Central memory CD8-positive, alpha-beta T cell (primary cell): ENCODE measurements at regions not wholly inside any gene's neighbourhood (a gene's known extent, or its start where the extent isn't known, plus 50 kb on each side); places are given as distances from the start of the nearest gene placed in this dataset.
"Not testable (repeated sequence)": the region's sequence is repeated elsewhere in the genome, so short reads cannot be mapped to it uniquely, and the experiment has no call there.

Experiments used
- ATAC-seq: fragments of 150-1000 bp; cut with Tn5 transposase; replicated peaks from 2 replicates; pipeline ENCODE4 v1.10.0; 2022; ENCODE audit warnings: mild to moderate bottlenecking, moderate FRiP score, moderate number of reproducible peaks; ENCODE audit not compliant: poor library complexity, severe bottlenecking; ENCODE audit errors: extremely low read depth
- DNase-seq, 2 donors: peaks; one replicate each; pipeline ENCODE4 v3.0.0; 2021; ENCODE audit warnings: low spot score in 2 of 2
- H3K27ac Mint-ChIP-seq: one replicate; pipeline ENCODE4 v1.8.0; 2022; ENCODE audit warnings: low read depth, mild to moderate bottlenecking, moderate library complexity, mixed read lengths
- H3K27me3 Mint-ChIP-seq: one replicate; pipeline ENCODE4 v1.8.0; 2022; ENCODE audit warnings: mixed read lengths
- H3K36me3 Mint-ChIP-seq: one replicate; pipeline ENCODE4 v1.8.0; 2022; ENCODE audit warnings: mild to moderate bottlenecking, moderate library complexity, mixed read lengths; ENCODE audit not compliant: insufficient read depth
- H3K4me1 Mint-ChIP-seq: one replicate; pipeline ENCODE4 v1.8.0; 2022; ENCODE audit warnings: mixed read lengths
- H3K4me3 Mint-ChIP-seq: one replicate; pipeline ENCODE4 v1.8.0; 2022; ENCODE audit warnings: mild to moderate bottlenecking, moderate library complexity, mixed read lengths
- H3K9me3 Mint-ChIP-seq: one replicate; pipeline ENCODE4 v1.8.0; 2022; ENCODE audit warnings: mixed read lengths

DNA sequence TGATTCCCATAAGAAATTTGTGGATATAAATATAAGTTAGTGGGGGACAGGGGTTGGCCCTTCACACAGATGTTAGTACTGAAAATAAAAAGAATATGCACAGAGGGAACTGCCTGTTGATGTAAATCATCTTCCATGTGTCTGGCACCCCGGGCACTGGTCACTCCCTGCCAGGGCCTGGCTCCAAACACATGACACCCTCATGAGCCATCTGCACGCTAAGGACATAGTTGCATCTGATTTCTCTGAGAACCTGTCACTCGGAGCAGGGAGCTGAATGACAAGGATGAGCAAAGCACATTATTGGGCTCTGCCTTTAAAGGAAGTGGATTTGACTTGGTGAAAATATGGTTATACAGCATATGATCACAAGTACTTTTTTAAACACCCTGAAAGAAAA lies 66.2 kb upstream of the TSC22D2 start:
- no peaks in the 10 kb centered on the region for H3K9me3 Mint-ChIP-seq
- H3K36me3 Mint-ChIP-seq = no peaks in the 10 kb centered on the region
- DNase-seq = no peak
- no peak overlapping the region for H3K4me3 Mint-ChIP-seq
- H3K27ac Mint-ChIP-seq = no peak overlapping the region
- H3K4me1 Mint-ChIP-seq = no peaks in the 10 kb centered on the region
- peaks cover 67% of the 10 kb centered on the region for H3K27me3 Mint-ChIP-seq
- ATAC-seq = no peak

DNA sequence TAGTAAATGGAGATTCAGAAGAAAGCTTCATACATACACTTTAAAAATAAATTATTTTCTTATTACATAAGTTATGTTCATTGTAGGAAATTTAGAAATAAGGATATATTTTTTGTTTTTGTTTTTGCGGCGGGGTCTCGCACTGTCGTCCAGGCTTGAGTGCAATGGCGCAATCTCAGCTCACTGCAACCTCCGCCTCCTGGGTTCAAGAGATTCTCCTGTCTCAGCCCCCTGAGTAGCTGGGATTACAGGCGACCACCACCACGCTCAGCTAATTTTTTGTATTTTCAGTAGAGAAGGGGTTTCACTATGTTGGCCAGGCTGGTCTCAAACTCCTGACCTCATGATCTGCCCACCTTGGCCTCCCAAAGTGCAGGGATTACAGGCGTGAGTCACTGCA lies 71.7 kb upstream of the TSC22D2 start:
- not testable (repeated sequence) for H3K4me3 Mint-ChIP-seq, ATAC-seq, H3K27ac Mint-ChIP-seq, H3K36me3 Mint-ChIP-seq, H3K4me1 Mint-ChIP-seq, H3K9me3 Mint-ChIP-seq, DNase-seq
- H3K27me3 Mint-ChIP-seq = peaks cover 35% of the 10 kb centered on the region

DNA sequence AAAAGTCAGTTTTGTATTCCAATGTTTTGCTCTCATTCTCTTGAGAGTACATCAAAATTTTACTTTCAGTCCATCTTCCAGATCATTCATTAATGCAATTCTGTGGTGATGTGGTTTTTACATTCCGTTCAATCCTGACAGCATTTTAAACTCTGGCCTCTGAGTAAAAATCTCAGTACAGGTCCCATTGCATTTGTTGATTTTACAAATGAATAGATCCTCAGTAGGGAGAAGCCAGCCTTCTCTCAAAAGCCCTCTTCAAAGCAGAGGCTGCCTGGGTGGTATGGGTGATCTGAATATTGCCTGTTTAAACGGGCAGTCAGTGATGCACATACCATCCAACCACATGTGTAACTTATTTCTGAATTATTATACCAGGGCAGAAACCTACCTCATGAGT lies 72.5 kb upstream of the TSC22D2 start:
- no peaks in the 10 kb centered on the region for H3K36me3 Mint-ChIP-seq
- DNase-seq (no peak), ATAC-seq (no peak)
- H3K27me3 Mint-ChIP-seq = peaks cover 35% of the 10 kb centered on the region
- no peaks in the 10 kb centered on the region for H3K4me1 Mint-ChIP-seq
- H3K4me3 Mint-ChIP-seq = no peak overlapping the region
- no peak overlapping the region for H3K27ac Mint-ChIP-seq
- no peaks in the 10 kb centered on the region for H3K9me3 Mint-ChIP-seq

DNA sequence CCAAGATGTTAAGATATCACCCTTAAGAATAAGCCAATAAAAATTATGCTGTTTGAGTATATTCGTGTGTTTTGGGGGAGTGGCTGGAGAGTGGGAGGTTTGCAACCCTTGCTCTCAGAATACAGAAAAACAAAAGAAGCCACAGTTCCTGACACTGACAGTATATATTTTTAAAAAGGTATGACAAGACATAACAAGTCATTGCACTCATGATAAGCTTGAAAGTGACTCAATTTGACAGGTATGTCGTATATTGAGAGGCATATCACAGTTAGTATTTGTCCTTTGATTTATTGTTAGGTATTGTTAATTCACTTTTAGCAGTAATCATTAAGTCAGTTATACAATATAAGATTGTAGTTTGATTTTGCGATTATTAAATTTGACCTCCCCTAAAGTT lies 73.1 kb upstream of the TSC22D2 start:
- no peak for ATAC-seq
- no peak overlapping the region for H3K27ac Mint-ChIP-seq
- DNase-seq = no peak
- no peaks in the 10 kb centered on the region for H3K9me3 Mint-ChIP-seq
- no peak overlapping the region for H3K4me3 Mint-ChIP-seq
- no peaks in the 10 kb centered on the region for H3K36me3 Mint-ChIP-seq
- peaks cover 30% of the 10 kb centered on the region for H3K27me3 Mint-ChIP-seq
- no peaks in the 10 kb centered on the region for H3K4me1 Mint-ChIP-seq

DNA sequence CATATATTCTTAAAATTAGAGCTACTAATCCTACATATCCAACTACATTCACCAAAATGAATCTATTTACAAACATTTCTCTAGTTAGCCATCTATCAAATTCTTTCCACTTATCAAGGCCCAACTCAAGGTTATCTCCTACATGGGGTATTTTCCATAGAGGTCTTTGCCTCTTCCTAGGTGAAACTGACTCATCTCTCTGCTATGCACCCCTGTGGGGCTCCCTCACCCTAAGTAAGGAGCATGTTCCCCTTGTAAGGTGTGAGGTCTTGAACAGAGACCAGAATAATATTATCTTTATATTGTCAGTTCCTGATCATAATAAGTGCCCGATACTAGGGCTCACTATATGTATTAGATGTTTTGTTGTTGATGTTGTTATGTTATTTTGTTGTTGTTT lies 74.6 kb upstream of the TSC22D2 start:
- Mint-ChIP-seq H3K4me3 (no peak overlapping the region), H3K27ac (no peak overlapping the region), H3K27me3 (peaks cover 16% of the 10 kb centered on the region), H3K36me3 (no peaks in the 10 kb centered on the region), H3K4me1 (no peaks in the 10 kb centered on the region), H3K9me3 (no peaks in the 10 kb centered on the region)
- DNase-seq (no peak), ATAC-seq (no peak)

DNA sequence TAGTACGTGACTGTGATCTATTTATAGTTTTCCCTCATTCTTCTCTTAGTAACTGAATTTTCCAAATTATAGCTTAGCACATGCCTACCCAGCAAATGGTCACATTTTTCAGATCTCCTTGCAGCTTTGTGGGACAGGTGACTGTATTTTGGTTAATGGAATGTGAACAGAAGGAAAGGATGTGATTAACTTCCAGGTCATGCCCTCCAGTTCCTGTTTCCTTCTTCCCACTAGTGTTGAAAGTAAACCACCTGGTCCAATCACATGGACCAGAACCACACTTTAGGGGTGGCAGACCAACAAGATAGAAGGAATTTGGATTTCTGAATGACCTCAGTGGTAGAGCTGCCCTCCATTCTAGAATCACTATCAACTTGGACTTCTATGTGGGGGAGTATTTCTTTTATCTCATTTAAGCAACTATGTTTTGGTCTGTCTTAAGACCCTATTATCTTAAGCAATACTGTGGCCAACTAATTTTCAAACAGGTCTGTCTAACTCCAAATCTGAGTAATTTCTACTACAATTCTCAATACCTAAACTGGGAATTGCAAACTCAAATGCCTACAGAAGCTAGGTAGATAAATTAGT lies 76.0 kb upstream of the TSC22D2 start:
- no peak for ATAC-seq

DNA sequence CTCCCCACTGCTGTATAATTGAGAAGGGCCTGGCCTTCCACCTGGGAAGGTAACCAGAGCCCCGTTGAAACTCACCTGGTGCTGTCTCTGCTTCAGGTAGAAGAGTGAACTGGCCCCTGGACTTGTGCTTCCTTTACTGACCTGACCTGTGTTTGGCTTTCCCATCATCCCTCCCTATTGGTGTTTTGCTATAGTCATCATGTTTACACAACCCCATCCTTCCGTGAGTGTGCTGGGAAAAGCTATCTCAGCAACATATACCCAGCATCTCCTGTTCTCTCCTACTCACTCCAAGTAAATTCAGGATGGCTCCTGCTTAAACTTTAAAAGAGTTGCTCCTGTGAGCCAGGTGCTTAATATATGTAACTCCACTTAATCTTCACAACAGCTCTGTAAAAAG lies 77.2 kb upstream of the TSC22D2 start:
- no peak overlapping the region for H3K27ac Mint-ChIP-seq
- H3K4me3 Mint-ChIP-seq = no peak overlapping the region
- H3K36me3 Mint-ChIP-seq = no peaks in the 10 kb centered on the region
- ATAC-seq (no peak), DNase-seq (no peak)
- no peaks in the 10 kb centered on the region for H3K9me3 Mint-ChIP-seq
- no peaks in the 10 kb centered on the region for H3K4me1 Mint-ChIP-seq
- H3K27me3 Mint-ChIP-seq = peaks cover 20% of the 10 kb centered on the region

More for the DNA sequence above, 76.0 kb upstream of the TSC22D2 start:
- Mint-ChIP-seq H3K9me3 (no peaks in the 10 kb centered on the region), H3K4me1 (no peaks in the 10 kb centered on the region), H3K27ac (no peak overlapping the region), H3K27me3 (peaks cover 16% of the 10 kb centered on the region), H3K36me3 (no peaks in the 10 kb centered on the region), H3K4me3 (no peak overlapping the region)
- no peak for DNase-seq

DNA sequence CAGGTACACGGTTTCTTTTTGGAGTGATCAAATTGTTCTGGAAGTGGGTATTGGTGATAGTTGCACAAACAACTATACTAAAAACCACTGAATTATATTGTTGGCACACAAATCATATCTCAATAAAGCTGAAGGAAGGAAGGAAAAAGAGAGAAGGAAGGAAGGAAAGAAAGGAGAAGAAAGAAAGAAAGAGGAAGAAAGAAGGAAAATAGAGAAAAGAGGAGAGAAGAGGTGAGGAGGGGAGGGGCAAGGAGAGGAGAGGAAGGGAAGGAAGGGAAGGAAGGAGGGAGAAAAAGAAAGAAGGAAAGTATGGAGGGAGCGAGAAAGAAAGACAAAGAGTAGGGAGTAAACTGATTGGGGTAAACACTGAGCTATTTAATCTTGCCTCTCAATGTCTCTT lies 77.9 kb upstream of the TSC22D2 start:
- ATAC-seq (no peak), DNase-seq (no peak)
- no peaks in the 10 kb centered on the region for H3K4me1 Mint-ChIP-seq
- no peak overlapping the region for H3K4me3 Mint-ChIP-seq
- H3K9me3 Mint-ChIP-seq = no peaks in the 10 kb centered on the region
- no peak overlapping the region for H3K27ac Mint-ChIP-seq
- H3K36me3 Mint-ChIP-seq = no peaks in the 10 kb centered on the region
- H3K27me3 Mint-ChIP-seq = peaks cover 20% of the 10 kb centered on the region

DNA sequence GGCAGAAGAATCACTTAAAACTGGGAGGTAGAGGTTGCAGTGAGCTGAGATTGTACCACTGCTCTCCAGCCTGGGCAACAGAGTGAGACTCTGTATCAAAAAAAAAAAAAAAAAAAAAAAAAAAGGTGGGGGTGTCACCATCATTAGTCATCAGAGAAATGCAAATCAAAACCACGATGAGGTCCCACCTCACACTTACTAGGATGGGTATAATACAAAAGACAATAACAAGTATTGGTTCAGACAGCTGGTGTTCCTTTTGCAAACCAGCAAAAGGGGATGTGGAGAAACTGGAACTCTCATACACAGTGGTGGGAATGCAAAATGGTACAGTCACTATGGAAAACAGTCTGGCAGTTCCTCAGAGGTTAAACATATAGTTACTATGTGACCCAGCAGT lies 78.7 kb upstream of the TSC22D2 start:
- ATAC-seq (no peak), DNase-seq (no peak)
- Mint-ChIP-seq H3K9me3 (no peaks in the 10 kb centered on the region), H3K27me3 (peaks cover 20% of the 10 kb centered on the region), H3K27ac (no peak overlapping the region), H3K36me3 (no peaks in the 10 kb centered on the region), H3K4me1 (no peaks in the 10 kb centered on the region), H3K4me3 (no peak overlapping the region)

DNA sequence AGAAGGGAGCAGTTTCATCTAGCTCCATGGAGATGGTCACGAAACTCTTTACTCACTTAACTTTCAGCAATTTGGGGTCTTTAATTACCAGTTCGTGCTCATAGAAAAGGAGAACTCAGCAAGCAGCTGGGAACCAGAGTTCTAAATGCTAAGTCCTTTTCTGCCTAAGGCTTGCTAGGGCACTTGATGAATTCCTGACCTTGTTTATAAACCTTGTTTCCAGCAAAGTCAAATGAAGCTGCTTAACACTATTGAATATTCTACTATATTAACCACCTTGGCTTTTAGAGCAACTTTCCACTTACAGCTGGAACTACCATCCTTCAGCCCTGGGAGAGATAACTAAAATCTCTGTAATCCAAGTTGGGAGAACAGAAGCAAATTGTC lies 79.5 kb upstream of the TSC22D2 start:
- Mint-ChIP-seq H3K27me3 (peaks cover 20% of the 10 kb centered on the region), H3K4me3 (no peak overlapping the region), H3K9me3 (no peaks in the 10 kb centered on the region), H3K36me3 (no peaks in the 10 kb centered on the region), H3K27ac (no peak overlapping the region), H3K4me1 (no peaks in the 10 kb centered on the region)
- DNase-seq = no peak
- ATAC-seq = no peak

DNA sequence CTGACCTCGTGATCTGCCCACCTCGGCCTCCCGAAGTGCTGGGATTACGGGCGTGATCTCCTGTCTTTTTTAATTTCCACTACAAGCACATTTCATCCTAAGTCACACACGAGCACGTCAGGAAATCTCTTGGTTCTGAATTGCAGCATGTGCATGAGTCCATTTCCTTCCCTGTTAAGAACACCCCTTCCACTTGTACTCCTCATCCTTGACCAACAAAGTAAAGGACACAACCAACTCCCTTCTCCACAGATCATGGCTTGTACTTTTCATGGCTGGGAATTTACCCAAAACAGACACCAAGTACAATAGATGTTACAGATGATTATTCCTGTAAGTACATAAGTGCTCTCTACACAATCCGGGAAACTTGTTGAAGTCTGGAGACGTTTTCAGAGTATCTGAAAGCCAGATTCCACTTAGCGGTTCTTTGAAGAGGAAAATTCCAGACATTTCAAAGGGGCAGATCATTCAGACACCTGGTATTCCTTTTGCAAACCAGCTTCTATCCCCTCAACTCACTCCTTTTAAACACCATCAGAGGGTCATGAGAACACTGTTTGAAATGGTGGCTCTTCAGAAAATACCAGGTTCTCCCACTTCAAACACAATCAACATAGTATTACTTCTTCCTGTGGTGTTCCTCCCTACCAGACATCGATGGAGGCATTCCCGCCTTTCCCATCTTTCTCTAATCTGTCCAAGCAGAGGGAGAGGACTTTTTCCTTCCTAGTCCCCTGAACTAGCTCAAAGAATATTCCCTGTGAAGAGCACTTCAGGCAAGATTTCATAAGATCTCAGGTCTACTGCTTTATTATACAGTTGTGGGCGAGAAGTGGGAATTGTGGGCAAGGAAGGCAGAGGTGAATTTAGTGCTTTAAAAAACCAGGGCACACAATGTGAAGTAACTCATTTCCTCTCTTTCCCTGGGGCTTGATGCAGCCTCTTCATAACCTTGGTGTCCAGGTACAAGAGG lies 80.1 kb upstream of the TSC22D2 start:
- H3K4me3 Mint-ChIP-seq = no peak overlapping the region
- ATAC-seq = no peak
- no peak for DNase-seq
- no peak overlapping the region for H3K27ac Mint-ChIP-seq
- H3K36me3 Mint-ChIP-seq = no peaks in the 10 kb centered on the region
- no peaks in the 10 kb centered on the region for H3K4me1 Mint-ChIP-seq
- peaks cover 20% of the 10 kb centered on the region for H3K27me3 Mint-ChIP-seq
- no peaks in the 10 kb centered on the region for H3K9me3 Mint-ChIP-seq

DNA sequence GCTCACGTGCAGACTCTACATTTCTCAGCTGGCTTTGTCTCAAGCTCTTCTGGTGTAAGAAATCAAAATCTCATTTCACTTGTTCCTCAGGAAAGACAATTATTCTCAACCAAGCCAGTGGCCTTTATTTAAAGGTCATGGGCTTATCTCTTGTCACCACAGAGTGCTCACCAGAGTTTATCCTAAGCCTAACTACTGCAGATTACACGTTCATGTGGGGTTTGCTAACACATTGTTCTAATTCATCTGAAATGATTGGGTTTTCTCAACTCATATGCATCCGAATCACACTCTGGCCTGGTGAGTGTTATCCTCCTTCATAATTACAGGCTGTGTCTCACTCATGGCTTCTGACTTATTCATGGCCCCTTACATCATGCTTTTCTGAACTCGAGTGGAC lies 83.3 kb upstream of the TSC22D2 start:
- DNase-seq (no peak), ATAC-seq (no peak)
- H3K27me3 Mint-ChIP-seq = peaks cover 34% of the 10 kb centered on the region
- H3K36me3 Mint-ChIP-seq = no peaks in the 10 kb centered on the region
- no peaks in the 10 kb centered on the region for H3K9me3 Mint-ChIP-seq
- H3K4me3 Mint-ChIP-seq = no peak overlapping the region
- no peaks in the 10 kb centered on the region for H3K4me1 Mint-ChIP-seq
- no peak overlapping the region for H3K27ac Mint-ChIP-seq

DNA sequence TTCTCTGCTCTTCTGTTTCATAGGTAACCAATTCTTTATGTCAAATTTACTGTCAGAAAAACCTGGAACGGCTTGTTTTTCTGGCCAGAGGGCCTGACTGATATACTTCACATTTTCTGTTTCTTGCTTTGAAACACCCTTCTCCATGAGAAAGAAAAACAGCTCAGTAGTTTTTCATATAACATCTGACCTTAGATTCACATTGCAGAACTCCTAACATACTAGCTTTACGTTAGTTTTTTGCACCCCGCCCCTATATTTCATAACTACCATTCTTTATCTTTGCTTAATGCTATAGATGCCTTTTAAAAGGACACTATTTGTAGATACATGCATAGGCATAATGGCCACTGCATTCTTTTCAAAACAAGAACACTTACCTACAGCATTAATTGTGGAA lies 83.9 kb upstream of the TSC22D2 start:
- no peak for DNase-seq

More for the DNA sequence above, 83.9 kb upstream of the TSC22D2 start:
- Mint-ChIP-seq H3K36me3 (no peaks in the 10 kb centered on the region), H3K9me3 (no peaks in the 10 kb centered on the region), H3K27me3 (peaks cover 34% of the 10 kb centered on the region), H3K4me3 (no peak overlapping the region), H3K27ac (no peak overlapping the region), H3K4me1 (no peaks in the 10 kb centered on the region)
- no peak for ATAC-seq
